ENCODE measurements at regions not wholly inside any gene's neighbourhood (a gene's known extent, or its start where the extent isn't known, plus 50 kb on each side); places are given as distances from the start of the nearest gene placed in this dataset.

- TF ChIP-seq SMAD4 (CRISPR knock-in tag; IDR thresholded peaks at IDR 0.05) (no peak), TP53 (CRISPR knock-in tag; IDR thresholded peaks at IDR 0.05) (no peak), STAT6 (CRISPR knock-in tag; conservative IDR thresholded peaks at IDR 0.05; ENCODE audit: low read depth) (no peak), JUN (CRISPR knock-in tag; IDR thresholded peaks at IDR 0.05) (no peak)
Observed at GRCh38 chr19:28333909-28334308, 879.0 kb downstream of the UQCRFS1 start.

Measured in WTC11 (cell line).